NCI-H2227 treated with DMSO at 0.1 percent for 48 hours (cell line): ENCODE measurements at regions not wholly inside any gene's neighbourhood (a gene's known extent, or its start where the extent isn't known, plus 50 kb on each side); places are given as distances from the start of the nearest gene placed in this dataset.

Source experiments
- DNase-seq: peaks from one replicate; lab custom pipeline; 2025; lab: John Stamatoyannopoulos, UW

DNA sequence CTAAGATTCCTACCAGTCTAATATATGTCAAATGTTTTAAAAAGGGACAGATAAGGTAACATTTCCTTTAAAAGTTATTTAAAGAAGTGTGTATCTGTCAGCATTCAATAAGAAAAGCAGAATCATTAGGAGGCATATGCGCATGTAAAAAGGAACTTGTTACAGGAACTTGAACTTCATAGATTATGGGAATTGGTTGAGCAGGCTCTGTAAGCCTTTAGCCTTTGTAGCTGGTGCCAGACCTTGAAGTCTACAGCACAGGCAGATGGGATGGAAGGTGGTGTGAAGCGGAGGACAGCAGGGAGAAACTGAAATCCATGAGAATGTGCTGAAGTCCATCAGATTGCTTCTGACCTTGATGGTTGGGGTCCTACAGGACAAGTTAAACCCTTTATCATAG lies 138.3 kb upstream of the ST6GAL2 start:
- no peak for DNase-seq

DNA sequence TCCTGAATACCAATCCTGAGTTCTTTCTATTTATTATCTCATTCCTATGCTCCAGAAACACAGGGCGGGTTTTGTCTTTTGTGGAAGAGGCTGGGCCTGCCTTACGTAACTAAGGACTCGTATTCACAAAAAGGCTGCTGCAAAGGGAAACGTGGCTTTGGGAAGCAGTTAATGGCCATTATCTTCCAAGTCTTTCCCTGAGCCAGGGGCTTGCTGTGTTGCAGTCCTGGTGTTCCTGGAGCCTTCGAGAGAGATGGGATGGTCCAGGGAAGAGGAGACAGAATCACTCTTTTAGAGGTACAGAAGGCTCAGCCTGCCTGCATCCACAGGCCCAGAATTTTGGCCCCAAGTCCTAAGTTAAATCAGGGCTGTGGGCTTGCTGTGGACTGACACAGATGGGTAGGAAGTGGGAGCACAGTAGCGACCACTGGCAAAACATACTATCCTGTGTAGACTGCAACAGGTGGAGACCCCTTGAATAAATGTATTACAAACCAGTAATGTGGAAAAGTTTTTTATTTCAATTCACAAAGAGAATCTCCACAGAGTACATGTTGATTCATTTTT lies 139.4 kb upstream of the ST6GAL2 start:
- DNase-seq = no peak

- DNase-seq = no peak
Observed at GRCh38 chr2:107025869-107026380, 140.0 kb upstream of the ST6GAL2 start.

DNA sequence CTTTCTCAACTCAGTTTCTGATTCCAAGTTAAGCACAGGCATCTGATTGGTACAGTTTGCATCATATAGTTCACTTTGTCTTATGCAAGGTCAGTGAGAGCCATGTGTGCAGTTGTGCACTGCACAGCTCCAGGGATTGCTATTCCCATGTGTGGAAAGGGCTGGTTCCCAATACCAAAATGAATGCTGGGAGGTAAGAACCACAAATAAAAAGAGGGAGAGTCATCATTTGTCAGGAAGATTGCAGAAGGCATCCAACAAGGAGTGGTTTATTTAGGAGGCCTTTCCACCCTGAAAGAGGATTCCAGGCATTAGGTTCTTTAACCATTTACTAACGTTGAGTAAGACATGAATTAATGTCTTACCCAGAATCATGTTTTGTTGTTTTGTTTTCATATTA lies 141.2 kb upstream of the ST6GAL2 start:
- no peak for DNase-seq

DNA sequence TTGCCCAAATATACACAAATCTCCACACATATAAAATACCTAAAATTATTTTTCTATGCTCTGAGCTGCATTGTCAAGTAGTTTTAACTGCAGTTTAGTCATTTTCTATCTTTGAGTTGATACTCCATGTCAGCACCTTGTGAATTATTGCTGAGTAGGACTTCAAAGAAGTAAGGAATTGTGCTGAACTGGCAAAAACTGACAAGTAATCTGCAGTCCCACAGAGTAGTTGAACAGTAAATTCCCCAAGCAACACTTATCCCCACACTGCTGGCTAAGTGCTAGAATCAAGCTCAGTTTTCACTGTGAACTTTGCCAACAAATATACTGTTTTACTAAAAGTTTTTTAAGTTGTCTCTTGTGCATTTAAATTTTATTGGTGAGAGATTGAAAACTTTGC lies 141.8 kb upstream of the ST6GAL2 start:
- DNase-seq = no peak

- DNase-seq = no peak
Observed at GRCh38 chr2:107028661-107029060, 142.7 kb upstream of the ST6GAL2 start.

DNA sequence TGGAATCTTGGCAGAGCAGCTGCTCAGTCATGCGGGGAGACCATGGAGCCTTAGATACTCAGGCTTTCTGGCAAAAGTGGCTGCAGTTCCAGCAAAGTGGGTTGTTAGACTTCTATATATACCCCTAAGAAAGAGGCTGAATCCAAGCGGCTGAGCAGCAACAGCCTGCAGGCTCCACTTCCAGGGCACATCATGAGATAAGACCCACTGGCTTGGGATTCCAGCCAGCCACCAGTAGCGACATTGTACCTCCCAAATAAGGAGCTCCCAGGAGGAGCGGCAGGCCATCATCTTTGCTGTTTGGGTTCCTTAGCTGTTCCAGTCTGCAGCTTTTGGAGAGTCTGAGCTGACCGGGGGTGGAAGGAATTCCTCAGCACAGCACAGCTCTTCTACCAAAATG lies 150.3 kb upstream of the ST6GAL2 start:
- DNase-seq = no peak

- DNase-seq = no peak
Observed at GRCh38 chr2:107062173-107062572, 176.2 kb upstream of the ST6GAL2 start.

DNA sequence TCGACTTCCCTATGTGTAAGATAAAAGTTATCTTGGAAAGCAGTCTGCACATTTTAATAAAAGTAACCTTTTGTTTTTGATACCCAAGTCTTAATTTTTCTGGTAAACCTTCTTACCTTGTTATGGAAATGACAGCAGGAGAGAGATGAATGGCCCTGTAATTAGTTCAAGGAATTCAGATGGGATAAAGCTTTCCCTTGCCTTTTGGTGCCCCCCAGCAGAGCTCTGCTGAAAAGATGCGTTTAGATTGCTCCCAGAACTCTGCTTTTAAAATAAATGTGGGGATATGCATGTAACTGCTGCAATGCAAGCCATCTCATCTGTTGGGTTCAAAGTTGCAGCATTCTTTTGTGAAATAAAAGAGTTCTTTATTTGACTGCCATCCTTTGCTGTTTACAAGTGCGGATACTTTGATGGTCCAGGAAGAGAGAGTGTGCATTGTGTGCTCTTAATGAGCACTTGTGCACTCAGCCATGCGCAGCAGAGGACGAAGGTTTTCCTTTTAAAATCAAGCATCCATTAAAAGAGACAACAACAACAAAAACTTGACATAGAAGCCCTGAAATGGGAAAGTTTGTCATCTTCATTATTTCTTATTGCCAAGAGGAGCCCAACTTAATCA lies 176.7 kb upstream of the ST6GAL2 start:
- no peak for DNase-seq

- no peak for DNase-seq
Observed at GRCh38 chr2:107063228-107063627, 177.3 kb upstream of the ST6GAL2 start.

- DNase-seq = no peak
Observed at GRCh38 chr2:107064750-107065149, 178.8 kb upstream of the ST6GAL2 start.

DNA sequence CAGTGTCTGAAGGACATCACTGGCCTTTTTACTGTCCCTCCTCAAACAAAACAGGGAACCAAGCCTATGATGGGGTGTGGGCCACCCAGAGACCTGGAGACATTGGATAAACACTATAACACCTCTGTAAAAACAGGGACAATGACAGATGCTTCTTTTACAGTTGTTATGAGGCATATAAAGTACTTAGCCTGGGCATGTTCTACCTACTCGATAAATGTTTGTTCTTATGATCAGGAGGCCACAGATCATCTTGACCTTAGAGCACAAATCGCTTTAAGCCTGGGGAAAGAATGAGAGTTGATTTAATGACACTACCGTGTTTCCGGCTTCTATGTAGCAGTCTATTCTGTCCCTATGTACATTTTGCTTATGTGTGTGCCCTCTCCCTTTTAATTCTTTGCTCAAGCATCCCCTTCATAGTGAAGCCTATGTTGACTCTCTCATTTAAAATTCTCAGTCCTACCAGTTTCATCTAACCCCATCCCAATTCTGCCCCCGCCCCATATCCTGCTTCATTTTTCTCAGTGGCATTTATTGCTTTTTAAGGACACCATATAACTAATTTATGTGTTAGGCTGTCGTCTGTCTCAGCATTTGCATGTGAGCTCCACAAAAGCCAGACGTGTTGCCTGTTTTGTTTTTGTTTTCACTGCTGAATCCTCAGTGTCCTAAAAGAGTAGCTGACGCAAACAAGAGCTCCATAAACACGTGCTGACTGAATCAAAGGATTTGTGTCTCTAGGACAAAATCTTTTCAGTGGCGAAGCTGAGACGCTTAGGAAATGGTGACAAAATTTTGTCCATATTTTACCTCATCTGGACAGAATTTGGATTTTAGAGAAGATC lies 182.3 kb upstream of the ST6GAL2 start:
- DNase-seq = no peak

- no peak for DNase-seq
Observed at GRCh38 chr2:107069890-107070289, 183.9 kb upstream of the ST6GAL2 start.

GRCh38 chr2:107072150-107072940 lies 186.4 kb upstream of the ST6GAL2 start:
- no peak for DNase-seq

DNA sequence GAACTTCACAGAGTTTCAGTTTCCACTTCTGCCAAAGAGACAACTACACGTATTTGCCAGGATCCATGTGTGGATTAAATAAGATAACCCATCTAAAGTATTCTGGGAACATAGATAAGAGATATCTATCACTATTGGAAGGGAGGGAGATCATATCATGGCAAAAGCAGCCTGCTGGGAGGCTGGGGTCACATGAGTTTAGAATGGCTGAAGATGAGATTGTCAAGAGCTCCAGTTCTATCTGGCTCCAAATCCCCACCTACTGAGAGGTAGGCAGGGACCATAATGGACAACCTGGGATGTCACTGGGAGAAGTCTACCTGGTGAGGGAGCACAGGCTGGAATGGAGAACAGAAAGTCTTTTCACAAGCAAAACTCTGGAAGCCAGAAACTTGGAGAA lies 192.6 kb upstream of the ST6GAL2 start:
- no peak for DNase-seq

DNA sequence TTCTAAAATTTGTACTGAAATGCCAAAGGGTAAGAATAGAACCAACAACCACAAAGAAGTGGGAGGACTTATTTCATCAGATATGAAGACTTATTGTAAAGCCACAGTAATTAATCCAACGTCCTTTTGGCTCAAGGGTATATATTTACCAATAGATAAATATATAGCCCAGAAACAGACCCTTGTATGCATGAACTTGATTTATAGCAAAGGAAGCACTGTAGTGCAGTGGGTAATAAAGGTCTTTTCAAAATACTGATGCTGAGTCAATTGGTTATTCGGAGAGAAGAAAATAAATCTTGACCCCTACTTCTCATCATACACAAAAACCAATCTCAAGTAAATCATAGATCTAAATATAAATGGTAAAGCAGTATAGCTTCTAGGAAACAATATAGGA lies 200.5 kb upstream of the ST6GAL2 start:
- no peak for DNase-seq

DNA sequence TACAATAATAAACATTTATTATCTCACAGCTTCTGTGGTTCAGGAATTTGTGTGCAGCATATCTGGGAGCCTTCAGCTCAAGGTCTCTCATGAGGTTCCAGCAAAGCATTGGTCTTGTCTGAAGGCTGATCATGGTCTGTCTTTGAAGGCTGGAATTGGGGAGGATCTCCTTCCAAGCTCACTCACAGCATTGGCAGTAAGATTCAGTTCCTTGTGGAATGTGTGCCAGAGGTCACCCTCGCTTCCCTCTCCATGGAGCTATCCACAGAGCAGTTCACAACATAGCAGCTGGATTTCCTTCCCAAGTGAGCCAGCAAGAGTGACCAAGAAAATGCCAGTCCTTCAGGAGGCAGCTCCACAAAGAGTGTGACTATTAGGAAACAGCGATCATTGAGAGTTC lies 202.2 kb upstream of the ST6GAL2 start:
- DNase-seq = no peak

GRCh38 chr2:107091163-107091864 lies 205.3 kb upstream of the ST6GAL2 start:
- DNase-seq = no peak

DNA sequence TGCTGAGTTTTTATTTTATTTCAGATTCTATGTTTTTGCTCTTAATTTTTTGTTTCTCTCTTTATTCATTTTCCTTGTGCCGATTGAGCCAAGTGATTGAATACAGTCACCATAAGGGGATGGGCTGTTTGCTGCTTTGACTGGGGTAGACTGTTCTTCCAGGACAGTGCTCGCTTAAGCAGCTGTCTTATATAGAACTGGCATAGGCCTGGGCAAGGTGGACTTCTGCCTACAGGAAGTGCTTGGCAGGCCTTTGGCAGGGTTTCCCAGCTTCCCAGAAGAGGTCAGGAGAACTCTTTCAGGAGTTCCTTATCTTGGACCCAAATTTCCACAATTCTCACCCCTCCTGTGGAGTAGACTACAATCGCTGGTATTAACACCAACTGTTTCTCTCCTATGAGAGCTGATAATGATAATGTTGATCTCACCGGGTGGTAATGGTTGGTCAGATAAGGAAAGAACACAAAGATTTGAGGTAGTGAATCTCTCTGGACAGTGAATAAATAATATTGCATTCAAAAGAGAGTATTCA lies 207.5 kb upstream of the ST6GAL2 start:
- no peak for DNase-seq

DNA sequence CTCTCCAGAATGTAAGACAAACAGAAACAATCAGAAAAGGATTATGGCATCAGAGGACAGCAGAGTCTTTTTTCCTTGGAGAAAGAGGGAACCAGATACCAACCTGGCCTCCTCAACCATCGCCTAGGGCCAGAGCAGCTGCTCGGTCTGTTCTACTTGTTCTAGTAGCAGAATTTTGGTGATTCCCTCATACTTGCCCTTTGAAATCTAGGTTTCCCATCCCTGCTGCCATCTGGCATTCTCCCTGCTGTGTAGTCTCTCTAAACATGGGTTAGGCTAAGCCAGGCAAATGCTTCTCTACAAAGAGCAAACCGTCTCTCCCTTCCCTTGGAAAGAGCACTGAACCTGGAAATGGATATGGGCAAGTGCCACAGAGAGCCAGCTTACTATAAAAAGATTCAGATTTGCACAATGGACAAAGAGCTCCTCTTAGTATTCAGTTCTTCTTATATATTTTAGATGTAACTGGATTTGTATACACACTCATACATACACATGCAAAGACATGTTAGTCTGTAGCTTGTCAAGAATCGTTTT lies 208.6 kb upstream of the ST6GAL2 start:
- DNase-seq = no peak

GRCh38 chr2:107102176-107102575 lies 216.2 kb upstream of the ST6GAL2 start:
- no peak for DNase-seq
